HG03432 (cell line): ENCODE measurements at regions not wholly inside any gene's neighbourhood (a gene's known extent, or its start where the extent isn't known, plus 50 kb on each side); places are given as distances from the start of the nearest gene placed in this dataset.
"Not testable (repeated sequence)": the region's sequence is repeated elsewhere in the genome, so short reads cannot be mapped to it uniquely, and the experiment has no call there.

ENCODE experiments used
- ATAC-seq: cut with Tn5 transposase; IDR thresholded peaks from one replicate; pipeline ENCODE4 v1.9.1; 2021; ENCODE audit warnings: mild to moderate bottlenecking, moderate library complexity; ENCODE audit not compliant: unreplicated experiment

DNA sequence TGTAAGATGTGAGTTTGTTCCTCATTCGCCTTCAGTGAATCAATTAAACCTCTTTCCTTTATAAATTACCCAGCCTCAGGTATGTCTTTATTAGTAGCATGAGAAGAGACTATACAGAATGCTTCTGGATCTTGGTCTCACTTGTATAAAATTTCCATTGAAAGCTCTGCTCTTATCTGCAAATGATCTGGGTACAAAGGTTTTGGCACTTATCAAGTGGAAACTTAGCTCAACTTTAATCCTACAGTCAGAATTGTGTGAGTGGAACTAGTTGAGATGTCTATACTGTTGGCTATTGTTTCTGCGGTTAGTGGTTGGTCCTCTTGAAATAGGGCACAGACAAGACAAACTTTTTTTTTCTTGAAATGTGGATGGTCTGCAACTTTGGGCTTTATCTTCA, 71.2 kb upstream of the CHORDC1 start:
- ATAC-seq, result no peak

DNA sequence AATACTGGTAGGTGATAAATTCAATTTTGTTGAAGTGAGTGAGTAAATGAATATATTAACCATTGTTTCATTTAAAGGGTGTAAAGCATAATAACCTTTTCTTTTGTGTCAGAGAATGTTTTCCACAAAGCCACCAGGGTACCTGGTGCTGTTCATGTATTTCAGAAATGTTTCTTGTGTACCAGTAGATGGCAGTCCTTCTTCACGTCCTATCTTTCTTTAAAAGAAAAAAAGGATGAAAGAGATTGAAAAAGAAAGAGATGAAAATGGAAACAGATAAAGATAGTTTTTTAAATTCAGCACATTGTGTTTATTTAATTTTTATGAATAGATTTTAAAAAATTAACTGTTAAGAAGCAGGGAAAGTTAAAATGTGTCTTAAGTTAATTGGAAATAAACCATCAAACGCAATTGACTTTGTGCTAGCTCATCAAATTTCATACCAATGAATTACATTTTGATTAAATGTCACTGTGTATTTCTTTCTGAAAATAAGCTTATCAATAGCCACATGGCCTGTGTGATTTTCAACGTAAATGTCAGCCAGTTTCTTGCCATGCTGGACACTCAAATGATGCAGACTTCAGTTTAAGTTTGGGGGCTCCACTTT, 65.5 kb upstream of the CHORDC1 start:
- ATAC-seq, result no peak

DNA sequence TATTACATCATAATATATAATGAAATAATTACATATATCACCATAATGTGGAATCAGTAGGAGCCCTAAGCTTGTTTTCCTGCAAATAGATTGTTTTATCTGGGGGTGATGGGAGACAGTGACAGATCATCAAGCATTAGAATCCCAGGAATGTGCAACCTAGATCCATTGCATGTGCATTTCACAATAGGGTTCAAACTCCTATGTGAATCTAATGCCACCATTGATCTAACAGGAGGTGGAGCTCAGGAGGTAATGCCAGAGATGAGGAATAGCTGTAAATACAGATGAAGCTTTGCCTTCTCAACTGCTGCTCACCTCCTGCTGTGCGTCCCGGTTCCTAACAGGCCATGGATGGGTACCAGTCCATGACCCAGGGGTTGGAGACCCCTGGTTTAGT, 63.8 kb upstream of the CHORDC1 start:
- no peak for ATAC-seq

- no peak for ATAC-seq
Measured at GRCh38 chr11:90284171-90284570, 61.3 kb upstream of the CHORDC1 start.

- ATAC-seq, result not testable (repeated sequence)
Measured at GRCh38 chr11:90282551-90283071, 59.8 kb upstream of the CHORDC1 start.

DNA sequence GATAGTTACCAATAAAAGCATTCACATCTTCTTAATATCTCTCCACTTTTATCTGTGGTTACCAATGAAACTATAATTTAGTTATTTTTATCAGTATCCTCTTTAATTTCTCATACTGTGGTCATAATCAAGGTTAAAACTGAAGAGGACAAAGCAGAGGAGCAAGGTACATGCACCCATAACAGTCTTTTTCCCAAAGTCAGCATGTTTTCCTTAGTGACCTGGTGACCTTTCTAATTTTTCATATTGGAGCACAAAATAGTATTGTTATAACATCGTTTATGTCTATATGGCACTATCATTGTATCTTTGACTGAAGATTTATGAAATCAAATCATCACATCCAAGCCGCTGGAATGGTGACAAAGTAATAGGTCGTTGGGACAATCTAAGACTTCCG, 51.5 kb upstream of the CHORDC1 start:
- ATAC-seq, result no peak
